HCT116 (cell line): ENCODE measurements at regions not wholly inside any gene's neighbourhood (a gene's known extent, or its start where the extent isn't known, plus 50 kb on each side); places are given as distances from the start of the nearest gene placed in this dataset.

Experiments
- CTCF ChIP-seq, 3 experiments: fragments of 200-600 bp in 1 of 3; sonication (generic) in 1 of 3; IDR thresholded peaks in 2 of 3; conservative IDR thresholded peaks in 1 of 3; 2 replicates each; pipeline ENCODE4 v1.5.1; 2012 to 2017; ENCODE audit warnings: low read depth in 2 of 3, low read length in 2 of 3, antibody characterized with exemption in 1 of 3, borderline replicate concordance in 1 of 3, control low read depth in 1 of 3, mild to moderate bottlenecking in 1 of 3, mixed read lengths in 1 of 3, mixed run types in 1 of 3, moderate library complexity in 1 of 3; ENCODE audit not compliant: insufficient read depth in 1 of 3
- POLR2A ChIP-seq: IDR thresholded peaks from 2 replicates; pipeline ENCODE4 v1.7.0; 2011; ENCODE audit warnings: borderline replicate concordance; ENCODE audit not compliant: insufficient read depth, insufficient read length; ENCODE audit errors: extremely low read depth
- YY1 ChIP-seq: IDR thresholded peaks from 2 replicates; pipeline ENCODE4 v1.6.1; 2011; ENCODE audit warnings: low read length, low read depth, moderate library complexity, mild to moderate bottlenecking; ENCODE audit not compliant: insufficient replicate concordance; ENCODE audit errors: extremely low read depth

- TF ChIP-seq YY1 (no peak), CTCF (IDR thresholded peaks at IDR 0.05 in 2 of 3, conservative IDR thresholded peaks at IDR 0.05 in 1 of 3; ENCODE audit: borderline replicate concordance in 1 of 3, insufficient read depth in 1 of 3, low read depth in 2 of 3, low read length in 2 of 3) (no peak), POLR2A (no peak)
Observed at GRCh38 chr4:131098976-131099375, 2003.0 kb downstream of the C4orf33 start.
